ENCODE measurements at regions not wholly inside any gene's neighbourhood (a gene's known extent, or its start where the extent isn't known, plus 50 kb on each side); places are given as distances from the start of the nearest gene placed in this dataset.

GRCh38 chr6:154909311-154909710 is 85.8 kb upstream of the TIAM2 start:
- ATAC-seq = no peak
- TF ChIP-seq CREB5 (CRISPR knock-in tag; IDR thresholded peaks at IDR 0.05; ENCODE audit: low read depth) (no peak), PATZ1 (CRISPR knock-in tag; IDR thresholded peaks at IDR 0.05; ENCODE audit: borderline replicate concordance) (no peak), PPARA (CRISPR knock-in tag; IDR thresholded peaks at IDR 0.05; ENCODE audit: borderline replicate concordance) (no peak), ZC3H10 (CRISPR knock-in tag; IDR thresholded peaks at IDR 0.05) (no peak)

GRCh38 chr6:154909821-154910220 is 85.3 kb upstream of the TIAM2 start:
- ATAC-seq = no peak
- no peak for TF ChIP-seq ARNTL (CRISPR knock-in tag; IDR thresholded peaks at IDR 0.05; ENCODE audit: borderline replicate concordance, low read depth)
- no peak for TF ChIP-seq ZC3H10 (CRISPR knock-in tag; IDR thresholded peaks at IDR 0.05)
- no peak for TF ChIP-seq POU6F1 (CRISPR knock-in tag; IDR thresholded peaks at IDR 0.05; ENCODE audit: borderline replicate concordance, low read depth)
- no peak for TF ChIP-seq PPARA (CRISPR knock-in tag; IDR thresholded peaks at IDR 0.05; ENCODE audit: borderline replicate concordance)
- TF ChIP-seq CREB5 (CRISPR knock-in tag; IDR thresholded peaks at IDR 0.05; ENCODE audit: low read depth) = no peak
- TF ChIP-seq ESRRG (CRISPR knock-in tag; IDR thresholded peaks at IDR 0.05) = no peak
- TF ChIP-seq TCF4 (CRISPR knock-in tag; IDR thresholded peaks at IDR 0.05; ENCODE audit: borderline replicate concordance) = no peak
- no peak for TF ChIP-seq ISL1 (CRISPR knock-in tag; IDR thresholded peaks at IDR 0.05)
- TF ChIP-seq ZNF70 (CRISPR knock-in tag; IDR thresholded peaks at IDR 0.05) = no peak
- TF ChIP-seq ZNF8 (CRISPR knock-in tag; IDR thresholded peaks at IDR 0.05) = no peak
- TF ChIP-seq PATZ1 (CRISPR knock-in tag; IDR thresholded peaks at IDR 0.05; ENCODE audit: borderline replicate concordance) = no peak
- no peak for TF ChIP-seq CSDC2 (CRISPR knock-in tag; IDR thresholded peaks at IDR 0.05)

GRCh38 chr6:154914288-154914687 is 80.8 kb upstream of the TIAM2 start:
- ATAC-seq = no peak
- no peak for TF ChIP-seq PATZ1 (CRISPR knock-in tag; IDR thresholded peaks at IDR 0.05; ENCODE audit: borderline replicate concordance)
- no peak for TF ChIP-seq ESRRG (CRISPR knock-in tag; IDR thresholded peaks at IDR 0.05)
- TF ChIP-seq ZFP3 (CRISPR knock-in tag; IDR thresholded peaks at IDR 0.05) = no peak
- no peak for TF ChIP-seq ZFP30 (CRISPR knock-in tag; IDR thresholded peaks at IDR 0.05)
- TF ChIP-seq BACH2 (CRISPR knock-in tag; IDR thresholded peaks at IDR 0.05; ENCODE audit: borderline replicate concordance) = no peak
- TF ChIP-seq ZNF70 (CRISPR knock-in tag; IDR thresholded peaks at IDR 0.05) = no peak
- TF ChIP-seq CREB5 (CRISPR knock-in tag; IDR thresholded peaks at IDR 0.05; ENCODE audit: low read depth) = no peak

GRCh38 chr6:154916857-154917256 is 78.3 kb upstream of the TIAM2 start:
- no peak for ATAC-seq
- TF ChIP-seq ARNTL (CRISPR knock-in tag; IDR thresholded peaks at IDR 0.05; ENCODE audit: borderline replicate concordance, low read depth) (no peak), ZNF8 (CRISPR knock-in tag; IDR thresholded peaks at IDR 0.05) (no peak), ISL1 (CRISPR knock-in tag; IDR thresholded peaks at IDR 0.05) (no peak), TCF4 (CRISPR knock-in tag; IDR thresholded peaks at IDR 0.05; ENCODE audit: borderline replicate concordance) (no peak), CSRNP3 (CRISPR knock-in tag; IDR thresholded peaks at IDR 0.05) (no peak), RARB (CRISPR knock-in tag; IDR thresholded peaks at IDR 0.05) (no peak), BACH2 (CRISPR knock-in tag; IDR thresholded peaks at IDR 0.05; ENCODE audit: borderline replicate concordance) (no peak), ZNF565 (CRISPR knock-in tag; conservative IDR thresholded peaks at IDR 0.05; ENCODE audit: low read depth) (no peak), GLIS3 (CRISPR knock-in tag; IDR thresholded peaks at IDR 0.05) (no peak)

All from SK-N-SH treated with all-trans-retinoic acid at 6 μM for 48 hours (cell line).